Thyroid gland (tissue), 4 donors: ENCODE measurements at regions not wholly inside any gene's neighbourhood (a gene's known extent, or its start where the extent isn't known, plus 50 kb on each side); places are given as distances from the start of the nearest gene placed in this dataset.
"Not testable (repeated sequence)": the region's sequence is repeated elsewhere in the genome, so short reads cannot be mapped to it uniquely, and the experiment has no call there.

Experiments used
- DNase-seq, 2 donors: peaks; one replicate each; pipeline ENCODE4 v3.0.0-alpha.2; 2019
- H3K27ac ChIP-seq, 3 donors: fragments of 200-600 bp; sonication (generic); 1 replicate in 2 of 3; 2 replicates in 1 of 3; pipeline ENCODE4 v1.5.1; 2016 to 2019; ENCODE audit warnings: mild to moderate bottlenecking in 1 of 3, moderate library complexity in 1 of 3
- H3K27me3 ChIP-seq: fragments of 200-600 bp; sonication (generic); one replicate; pipeline ENCODE4 v1.5.1; 2019
- H3K36me3 ChIP-seq, 2 donors: fragments of 200-600 bp; sonication (generic); one replicate each; pipeline ENCODE4 v1.5.1; 2016 to 2019
- H3K4me1 ChIP-seq, 2 donors: fragments of 200-600 bp; sonication (generic); one replicate each; pipeline ENCODE4 v1.5.1; 2017 to 2019
- H3K4me3 ChIP-seq, 3 donors: fragments of 200-600 bp; sonication (generic); replicated peaks in 1 of 3; 1 replicate in 2 of 3; 2 replicates in 1 of 3; pipeline ENCODE4 v1.5.1; 2016; ENCODE audit warnings: mild to moderate bottlenecking in 1 of 3
- H3K9me3 ChIP-seq: fragments of 200-600 bp; sonication (generic); one replicate; pipeline ENCODE4 v1.5.1; 2017
- POLR2A ChIP-seq, 2 donors: fragments of 450-650 bp; IDR thresholded peaks; one replicate each; pipeline ENCODE4 v1.6.1; 2017; ENCODE audit warnings: antibody characterized with exemption in 2 of 2, mild to moderate bottlenecking in 2 of 2, moderate library complexity in 1 of 2
- WGBS, 2 donors: methylation state at CpG; one replicate each; pipeline ENCODE4 v1.1.5; 2017; 5-methylcytosine and 5-hydroxymethylcytosine counted together
- intact Hi-C: fragments of 100-400 bp; cut with DNase I; formaldehyde crosslinking; loops from one replicate; pipeline ENCODE4 v1.15.1; 2023
- TF ChIP-seq, protein P1 (sequence below), 6 experiments: fragments of 200-600 bp in 3 of 6; fragments of 450-650 bp in 3 of 6; sonication (generic) in 3 of 6; IDR thresholded peaks; one replicate each; pipeline ENCODE4 v1.5.1; 2016 to 2019; ENCODE audit warnings: antibody characterized with exemption in 6 of 6, mild to moderate bottlenecking in 2 of 6, inconsistent platforms in 1 of 6, moderate library complexity in 1 of 6

DNA sequence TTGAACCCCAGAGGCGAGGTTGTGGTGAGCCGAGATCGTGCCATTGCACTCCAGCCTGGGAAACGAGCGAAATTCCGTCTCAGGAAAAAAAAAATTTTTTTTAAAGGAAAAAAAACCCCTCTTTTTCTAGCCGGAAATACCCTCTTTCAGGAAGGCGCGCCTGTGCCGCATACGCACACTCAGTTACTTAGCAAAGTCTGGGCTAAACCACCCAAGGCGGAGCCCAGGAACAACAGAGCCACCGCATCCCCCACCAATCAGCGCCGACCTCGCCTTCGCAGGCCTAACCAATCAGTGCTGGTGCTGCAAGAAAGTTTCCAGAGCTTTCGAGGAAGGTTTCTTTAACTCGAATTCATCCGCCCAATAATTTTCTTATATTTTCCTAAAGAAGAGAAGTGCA, 510.4 kb downstream of the KCNJ18 start:
- WGBS, 2 donors: 91 to 93% methylated on average over 20 of the region's 20 CpGs
- intact Hi-C loops: no loop called here
- DNase-seq: no peak

DNA sequence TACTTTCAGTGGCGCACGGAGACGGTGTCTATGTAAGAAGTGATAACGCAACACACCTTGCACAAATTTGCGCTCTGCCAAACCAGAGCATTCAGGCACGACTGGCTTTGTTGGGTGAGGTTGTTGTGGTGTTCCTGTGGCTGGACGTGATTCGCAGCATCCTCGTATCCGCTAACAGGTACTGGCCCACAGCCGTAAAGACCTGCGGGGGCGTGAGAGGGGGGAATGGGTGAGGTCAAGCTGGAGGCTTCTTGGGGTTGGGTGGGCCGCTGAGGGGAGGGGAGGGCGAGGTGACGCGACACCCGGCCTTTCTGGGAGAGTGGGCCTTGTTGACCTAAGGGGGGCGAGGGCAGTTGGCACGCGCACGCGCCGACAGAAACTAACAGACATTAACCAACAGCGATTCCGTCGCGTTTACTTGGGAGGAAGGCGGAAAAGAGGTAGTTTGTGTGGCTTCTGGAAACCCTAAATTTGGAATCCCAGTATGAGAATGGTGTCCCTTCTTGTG, 510.9 kb downstream of the KCNJ18 start:
- 92% methylated on average over 29 of the region's 29 CpGs for WGBS, 2 donors
- H3K9me3 ChIP-seq: no peaks in the 10 kb centered on the region
- TF ChIP-seq, protein P1, sequence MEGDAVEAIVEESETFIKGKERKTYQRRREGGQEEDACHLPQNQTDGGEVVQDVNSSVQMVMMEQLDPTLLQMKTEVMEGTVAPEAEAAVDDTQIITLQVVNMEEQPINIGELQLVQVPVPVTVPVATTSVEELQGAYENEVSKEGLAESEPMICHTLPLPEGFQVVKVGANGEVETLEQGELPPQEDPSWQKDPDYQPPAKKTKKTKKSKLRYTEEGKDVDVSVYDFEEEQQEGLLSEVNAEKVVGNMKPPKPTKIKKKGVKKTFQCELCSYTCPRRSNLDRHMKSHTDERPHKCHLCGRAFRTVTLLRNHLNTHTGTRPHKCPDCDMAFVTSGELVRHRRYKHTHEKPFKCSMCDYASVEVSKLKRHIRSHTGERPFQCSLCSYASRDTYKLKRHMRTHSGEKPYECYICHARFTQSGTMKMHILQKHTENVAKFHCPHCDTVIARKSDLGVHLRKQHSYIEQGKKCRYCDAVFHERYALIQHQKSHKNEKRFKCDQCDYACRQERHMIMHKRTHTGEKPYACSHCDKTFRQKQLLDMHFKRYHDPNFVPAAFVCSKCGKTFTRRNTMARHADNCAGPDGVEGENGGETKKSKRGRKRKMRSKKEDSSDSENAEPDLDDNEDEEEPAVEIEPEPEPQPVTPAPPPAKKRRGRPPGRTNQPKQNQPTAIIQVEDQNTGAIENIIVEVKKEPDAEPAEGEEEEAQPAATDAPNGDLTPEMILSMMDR (IDR thresholded peaks at IDR 0.05): no peak
- no peak for TF ChIP-seq POLR2A (IDR thresholded peaks at IDR 0.05)
- intact Hi-C loops: no loop called here
- no peak overlapping the region for H3K27ac ChIP-seq
- no peaks in the 10 kb centered on the region for H3K36me3 ChIP-seq
- no peaks in the 10 kb centered on the region for H3K4me1 ChIP-seq
- H3K27me3 ChIP-seq: no peaks in the 10 kb centered on the region
- DNase-seq: no peak
- no peak overlapping the region for H3K4me3 ChIP-seq

More for the DNA sequence above, 510.4 kb downstream of the KCNJ18 start:
- no peaks in the 10 kb centered on the region for H3K36me3 ChIP-seq
- no peak overlapping the region for H3K27ac ChIP-seq
- no peaks in the 10 kb centered on the region for H3K27me3 ChIP-seq
- TF ChIP-seq, protein P1 (IDR thresholded peaks at IDR 0.05): no peak
- TF ChIP-seq POLR2A (IDR thresholded peaks at IDR 0.05): no peak
- no peaks in the 10 kb centered on the region for H3K9me3 ChIP-seq
- no peak overlapping the region for H3K4me3 ChIP-seq
- no peaks in the 10 kb centered on the region for H3K4me1 ChIP-seq

DNA sequence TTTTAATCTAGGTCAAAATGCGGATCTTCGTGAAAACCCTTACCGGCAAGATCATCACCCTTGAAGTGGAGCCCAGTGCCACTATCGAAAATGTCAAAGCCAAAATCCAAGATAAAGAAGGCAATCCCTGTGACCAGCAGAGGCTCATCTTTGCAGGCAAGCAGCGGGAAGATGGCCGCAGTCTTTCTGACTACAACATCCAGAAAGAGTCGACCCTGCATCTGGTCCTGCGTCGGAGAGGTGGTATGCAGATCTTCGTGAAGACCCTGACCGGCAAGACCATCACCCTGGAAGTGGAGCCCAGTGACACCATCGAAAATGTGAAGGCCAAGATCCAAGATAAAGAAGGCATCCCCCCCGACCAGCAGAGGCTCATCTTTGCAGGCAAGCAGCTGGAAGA, 511.8 kb downstream of the KCNJ18 start:
- H3K4me3 ChIP-seq, H3K27ac ChIP-seq, H3K9me3 ChIP-seq, DNase-seq, H3K4me1 ChIP-seq, intact Hi-C loops, H3K27me3 ChIP-seq, H3K36me3 ChIP-seq: not testable (repeated sequence)
- 80 to 87% methylated on average over 13 of the region's 13 CpGs for WGBS, 2 donors

DNA sequence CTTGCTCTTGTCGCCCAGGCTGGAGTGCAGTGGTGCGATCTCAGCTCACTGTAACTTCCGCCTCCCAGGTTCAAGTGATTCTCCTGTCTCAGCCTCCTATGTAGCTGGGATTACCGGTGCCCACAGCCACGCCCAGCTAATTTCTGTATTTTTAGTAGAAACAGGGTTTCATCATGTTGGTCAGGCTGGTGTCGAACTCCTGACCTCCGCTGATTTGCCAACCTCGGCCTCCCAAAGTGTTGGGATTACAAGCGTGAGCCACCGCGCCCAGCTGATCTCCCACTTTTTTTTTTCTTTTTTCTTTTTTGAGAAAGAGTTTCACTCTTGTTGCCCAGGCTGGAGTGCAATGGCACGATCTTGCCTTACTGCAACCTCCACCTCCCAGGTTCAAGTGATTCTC, 517.9 kb downstream of the KCNJ18 start:
- intact Hi-C loops, H3K27ac ChIP-seq, DNase-seq, H3K27me3 ChIP-seq, H3K9me3 ChIP-seq, H3K4me1 ChIP-seq, H3K36me3 ChIP-seq, H3K4me3 ChIP-seq: not testable (repeated sequence)
- WGBS, 2 donors: 86% methylated on average over 12 of the region's 12 CpGs

DNA sequence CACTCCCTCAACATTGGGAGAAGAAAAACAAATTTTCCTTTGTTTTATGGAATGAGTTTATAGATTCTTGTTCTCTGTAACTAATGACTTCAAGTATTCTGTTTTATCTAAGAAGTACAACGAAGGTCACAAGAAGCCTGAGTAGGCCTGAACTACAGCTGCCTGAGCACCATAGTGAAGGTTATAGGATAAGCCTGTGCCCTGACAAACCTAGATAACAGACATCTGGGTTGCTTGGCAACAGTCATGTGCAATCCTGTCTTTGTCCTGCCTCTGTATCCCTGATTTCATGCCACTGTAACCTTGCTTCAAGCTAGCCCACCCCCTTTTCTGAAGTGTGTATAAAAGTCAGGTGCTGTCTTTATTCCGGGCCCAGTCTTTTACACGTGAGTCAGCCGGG, 520.8 kb downstream of the KCNJ18 start:
- intact Hi-C loops, DNase-seq, H3K4me3 ChIP-seq, H3K9me3 ChIP-seq, H3K27me3 ChIP-seq, H3K36me3 ChIP-seq, H3K4me1 ChIP-seq, H3K27ac ChIP-seq: not testable (repeated sequence)
- WGBS, 2 donors: 61 to 81% methylated on average over 4 of the region's 4 CpGs

DNA sequence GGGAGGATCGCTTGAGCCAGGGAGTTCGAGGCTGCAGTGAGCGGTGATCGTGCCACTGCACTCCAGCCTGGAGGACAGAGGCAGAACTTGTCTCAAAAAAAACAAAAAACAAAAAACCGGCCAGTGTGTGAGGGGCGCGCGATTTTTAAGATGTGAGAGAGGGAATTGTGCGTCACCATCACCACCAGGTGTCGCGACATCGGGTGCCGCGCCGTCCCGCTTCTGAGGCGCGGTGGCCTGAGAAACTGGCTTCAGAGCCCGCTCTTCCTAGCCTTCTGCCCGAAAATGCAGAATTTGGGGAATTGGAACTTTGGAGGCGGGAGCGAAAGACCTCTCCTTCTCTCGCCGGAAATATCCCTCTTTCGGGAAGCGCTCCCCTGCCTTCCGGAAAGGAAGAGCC, 524.8 kb downstream of the KCNJ18 start:
- no peaks in the 10 kb centered on the region for H3K36me3 ChIP-seq
- H3K9me3 ChIP-seq: no peaks in the 10 kb centered on the region

More for the DNA sequence above, 524.8 kb downstream of the KCNJ18 start:
- Histone ChIP-seq H3K4me1 (no peaks in the 10 kb centered on the region), H3K4me3 (no peak overlapping the region), H3K27ac (no peak overlapping the region), H3K27me3 (no peaks in the 10 kb centered on the region)
- no peak for DNase-seq
- TF ChIP-seq, protein P1 (IDR thresholded peaks at IDR 0.05): no peak
- TF ChIP-seq POLR2A (IDR thresholded peaks at IDR 0.05): no peak
- intact Hi-C loops: no loop called here
- 51 to 53% methylated on average over 27 of the region's 27 CpGs for WGBS, 2 donors
